Right ventricle myocardium superior (tissue), 1 donor: ENCODE measurements at regions not wholly inside any gene's neighbourhood (a gene's known extent, or its start where the extent isn't known, plus 50 kb on each side); places are given as distances from the start of the nearest gene placed in this dataset.
A peak's percentile ranks its signal among the peaks of the same experiment; 100 is the strongest.

Experiments
- ATAC-seq: fragments of 200-7000 bp; cut with Tn5 transposase; one replicate; pipeline ENCODE4 v1.9.1; 2020; ENCODE audit warnings: mild to moderate bottlenecking; ENCODE audit not compliant: poor library complexity
- DNase-seq: peaks from one replicate; pipeline ENCODE4 v3.0.0-alpha.2; 2020
- intact Hi-C: fragments of 100-400 bp; cut with DNase I; formaldehyde crosslinking; loops from one replicate; pipeline ENCODE4 v1.11.2; 2022
- donor health status: DM: no; HTN: yes; CAD: no; lungs with severe emphysema.

DNA sequence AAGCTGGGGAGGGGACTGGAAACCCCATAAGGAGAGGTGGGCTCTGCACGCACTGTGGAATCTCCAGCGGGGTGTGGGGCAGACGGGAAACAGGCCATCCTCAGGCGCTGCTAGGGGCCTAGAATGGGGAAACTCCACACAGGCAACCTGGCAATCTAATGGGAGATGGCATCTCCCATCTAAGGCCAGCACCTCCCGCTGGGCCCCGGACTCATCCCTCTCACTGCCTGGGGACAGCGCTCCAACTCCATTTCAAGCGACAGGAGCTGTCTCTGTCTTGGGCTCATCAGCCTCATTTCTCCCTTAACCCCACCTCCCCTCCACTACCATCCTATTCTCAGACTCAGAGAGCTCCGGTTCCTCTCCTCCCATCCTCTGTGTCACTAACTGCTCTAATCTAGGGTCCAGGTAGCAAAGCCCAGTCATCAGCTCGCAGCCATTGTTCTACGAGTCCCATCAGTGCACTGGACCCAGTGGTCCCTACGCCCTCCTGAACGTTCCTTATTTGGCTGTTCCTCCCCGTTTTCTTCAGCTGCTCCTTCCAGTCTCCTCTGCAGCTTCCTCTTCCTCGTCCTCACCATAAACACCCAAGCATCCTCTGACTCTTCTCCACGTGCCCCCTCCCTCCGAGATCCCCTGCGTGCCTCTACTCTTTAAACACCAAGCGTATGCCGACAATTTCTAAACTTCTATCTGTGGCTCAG, 93.4 kb upstream of the CASZ1 start:
- ATAC-seq (no peak), DNase-seq (peak; percentile 17)
- intact Hi-C loops, result no loop called here

GRCh38 chr1:10890491-10891071, 94.1 kb upstream of the CASZ1 start:
- DNase-seq, result peak; percentile 24

GRCh38 chr1:10891091-10891490, 94.6 kb upstream of the CASZ1 start:
- ATAC-seq (no peak), DNase-seq (no peak)
- intact Hi-C loops, result no loop called here

More at GRCh38 chr1:10890491-10891071, 94.1 kb upstream of the CASZ1 start:
- no peak for ATAC-seq
- intact Hi-C loops, result no loop called here

- intact Hi-C loops, result no loop called here
Observed at GRCh38 chr1:10892138-10893065, 96.0 kb upstream of the CASZ1 start.

DNA sequence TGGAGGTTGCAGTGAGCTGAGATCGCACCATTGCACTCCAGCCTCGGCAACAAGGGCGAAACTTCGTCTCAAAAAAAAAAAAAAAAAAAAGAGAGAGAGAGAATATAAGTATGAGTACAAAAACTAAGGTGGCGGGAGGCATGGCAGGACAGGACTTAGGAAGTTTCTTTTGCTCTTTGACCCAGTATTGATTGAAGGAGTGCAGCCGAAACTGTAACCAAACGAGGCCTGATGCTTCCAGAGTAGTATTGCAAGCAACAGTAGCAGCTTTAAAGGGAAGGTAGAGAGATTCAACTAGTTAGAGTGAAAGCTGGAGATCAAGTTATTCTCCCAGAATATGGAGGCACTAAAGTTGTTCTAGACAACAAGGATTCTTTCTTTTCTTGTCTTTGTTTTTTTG, 99.2 kb upstream of the CASZ1 start:
- intact Hi-C loops, result no loop called here
- no peak for ATAC-seq
- DNase-seq, result no peak

More at GRCh38 chr1:10892138-10893065, 96.0 kb upstream of the CASZ1 start:
- no peak for ATAC-seq
- DNase-seq, result peak; percentile 9

GRCh38 chr1:10896673-10897072, 100.2 kb upstream of the CASZ1 start:
- intact Hi-C loops, result no loop called here
- ATAC-seq (no peak), DNase-seq (peak; percentile 10)

DNA sequence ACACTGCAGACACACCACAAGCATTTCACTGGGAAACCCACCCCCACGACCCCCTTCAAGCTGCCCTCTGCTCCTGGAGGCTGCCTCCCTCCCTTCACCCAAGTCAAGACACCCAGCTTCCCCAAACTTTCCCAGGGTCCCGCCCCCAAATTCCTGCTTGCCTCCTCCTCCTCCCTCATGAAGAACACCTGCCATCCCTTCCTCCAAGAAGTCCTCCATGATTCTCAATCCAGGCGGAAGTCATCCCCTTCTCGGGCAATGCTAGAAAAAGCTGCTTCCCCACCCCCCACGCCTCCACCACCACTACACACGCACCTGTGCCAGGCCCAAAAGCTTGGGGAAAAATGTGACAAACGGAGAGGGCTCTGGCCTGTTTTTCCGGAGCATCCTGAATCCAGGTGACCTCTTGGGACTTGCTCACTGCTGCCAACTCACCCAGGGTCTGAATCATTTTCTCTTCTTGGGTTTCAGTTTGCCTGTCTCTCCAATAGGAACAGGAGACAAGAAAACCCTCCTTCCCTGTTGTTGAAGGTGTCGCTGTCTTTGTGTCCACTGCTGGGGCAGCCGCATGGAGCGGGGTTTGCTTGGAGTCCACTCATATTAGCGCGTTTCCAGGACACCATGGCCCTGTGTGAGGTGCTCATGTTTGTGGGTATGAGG, 101.0 kb upstream of the CASZ1 start:
- ATAC-seq (no peak), DNase-seq (peak; percentile 33)

DNA sequence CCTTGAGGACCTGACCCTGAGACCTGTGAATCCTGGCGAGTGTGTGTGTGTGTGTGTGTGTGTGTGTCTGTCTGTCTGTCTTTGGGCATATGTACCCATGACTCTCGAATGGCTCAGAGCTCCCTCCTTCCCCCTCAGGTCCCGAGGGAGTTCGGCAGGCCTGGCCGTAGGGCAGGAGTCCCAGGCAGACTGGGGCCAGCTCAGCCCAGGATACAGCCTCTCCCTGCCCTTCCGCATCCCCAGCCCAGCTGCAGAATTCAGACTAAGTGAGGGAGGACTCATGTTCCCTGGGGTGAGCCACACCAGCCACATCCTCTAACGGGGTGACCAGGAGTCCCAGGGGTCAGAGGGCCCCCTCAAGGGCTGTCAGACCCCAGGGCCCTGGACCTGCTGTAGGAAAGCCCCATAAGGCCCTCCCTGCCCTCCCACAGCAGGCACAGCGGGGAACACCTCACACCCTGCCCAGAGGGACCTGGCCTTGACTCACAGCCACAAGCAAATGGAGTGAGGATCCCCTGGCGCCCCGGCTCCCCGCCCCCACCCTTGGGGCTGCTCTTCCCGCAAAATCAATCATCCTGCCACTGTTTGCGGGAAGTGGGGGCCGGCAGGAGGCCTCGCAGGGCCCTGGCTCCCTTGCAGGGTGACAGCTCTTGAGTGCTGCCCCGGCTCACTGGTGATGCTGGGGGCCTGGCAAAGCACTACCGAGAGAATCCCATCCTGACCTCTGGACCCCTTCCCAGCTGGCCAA, 101.7 kb upstream of the CASZ1 start:
- intact Hi-C loops, result no loop called here
- peak; percentile 26 for DNase-seq
- no peak for ATAC-seq

More for the DNA sequence above, 101.0 kb upstream of the CASZ1 start:
- intact Hi-C loops, result no loop called here

GRCh38 chr1:10898921-10899320, 102.5 kb upstream of the CASZ1 start:
- intact Hi-C loops, result no loop called here
- ATAC-seq, result no peak
- DNase-seq, result peak; percentile 29

- intact Hi-C loops, result no loop called here
- no peak for ATAC-seq
- DNase-seq, result peak; percentile 15
Observed at GRCh38 chr1:10899490-10900250, 103.2 kb upstream of the CASZ1 start.

DNA sequence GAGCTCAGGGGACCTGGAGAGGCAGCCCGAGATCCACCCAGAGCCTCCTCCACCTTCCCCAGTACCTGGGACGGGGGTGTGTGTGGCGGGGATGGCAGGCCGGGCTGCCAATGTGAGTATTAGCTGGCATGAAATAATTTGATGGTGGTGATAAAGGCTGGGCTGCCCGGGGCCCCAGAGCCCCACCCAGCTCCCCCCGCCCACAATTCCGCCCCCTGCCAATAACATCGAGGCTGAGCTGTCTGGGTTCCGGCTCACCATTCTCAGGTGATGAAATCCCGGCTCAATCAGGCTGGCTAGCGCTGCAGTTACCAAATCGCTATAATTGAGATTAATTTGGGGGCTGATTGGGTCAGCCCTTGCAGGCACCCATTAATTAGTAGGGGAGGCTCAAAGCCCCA, 103.8 kb upstream of the CASZ1 start:
- intact Hi-C loops, result no loop called here
- ATAC-seq (no peak), DNase-seq (peak; percentile 12)

DNA sequence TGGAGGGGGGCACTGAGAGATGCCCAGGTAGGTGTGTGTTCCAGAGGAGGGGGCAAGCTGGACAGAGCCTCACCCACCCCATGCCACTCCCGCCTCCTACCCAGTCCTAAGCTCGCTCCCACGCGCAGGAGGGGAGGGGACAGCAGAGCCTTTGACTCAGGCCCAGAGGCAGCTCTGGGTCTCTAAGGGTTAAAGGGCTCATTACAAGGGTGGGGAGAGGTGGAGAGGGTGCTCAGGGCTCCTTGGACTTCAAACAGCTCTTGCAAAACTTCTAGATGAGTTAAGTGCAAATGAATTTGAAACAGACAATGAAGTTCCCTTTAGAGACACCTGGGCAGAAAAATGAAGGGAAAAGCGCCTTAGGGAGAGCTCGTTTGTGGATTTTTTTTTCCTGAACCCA, 104.2 kb upstream of the CASZ1 start:
- intact Hi-C loops, result no loop called here
- ATAC-seq (no peak), DNase-seq (peak; percentile 24)

DNA sequence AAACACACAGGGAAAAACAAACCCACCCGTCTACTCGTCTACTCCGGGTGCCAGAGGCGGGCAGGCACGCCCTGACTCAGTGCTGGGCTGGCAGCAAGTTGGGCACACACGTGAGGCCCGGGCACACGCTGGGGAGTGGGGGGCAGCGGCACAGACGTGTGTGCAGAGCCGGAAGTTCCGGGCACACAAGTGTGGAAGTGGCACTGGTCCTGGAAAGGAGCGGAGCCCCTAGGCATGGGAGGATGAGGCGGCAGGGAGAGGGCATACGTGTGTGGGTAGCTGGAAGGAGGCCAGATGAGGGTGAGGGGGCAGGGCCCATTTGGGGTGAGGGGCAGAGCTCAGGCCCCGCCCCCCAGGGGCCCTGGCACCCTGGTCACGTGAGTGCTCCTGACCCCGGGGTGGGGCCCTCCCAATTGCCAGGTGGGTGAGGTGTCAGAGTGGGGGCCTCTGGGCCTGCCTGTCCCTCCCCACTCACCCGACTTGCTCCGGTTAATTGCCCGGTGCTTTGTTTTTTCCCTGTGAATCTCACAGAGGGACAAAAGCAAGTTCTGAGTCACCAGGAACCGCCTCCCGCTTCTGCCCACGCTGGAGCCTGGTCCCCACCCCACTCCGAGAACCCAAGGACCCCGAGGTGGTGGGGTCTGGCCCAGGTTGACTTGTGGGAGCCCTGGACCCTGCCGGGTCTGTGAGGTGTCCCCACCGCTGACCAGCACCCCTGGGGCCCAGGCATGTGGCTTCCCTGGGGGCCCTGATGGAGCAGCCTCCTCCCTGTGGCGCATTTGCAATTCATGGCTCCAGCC, 104.8 kb upstream of the CASZ1 start:
- no peak for ATAC-seq
- intact Hi-C loops, result no loop called here
- peak; percentile 20 for DNase-seq

DNA sequence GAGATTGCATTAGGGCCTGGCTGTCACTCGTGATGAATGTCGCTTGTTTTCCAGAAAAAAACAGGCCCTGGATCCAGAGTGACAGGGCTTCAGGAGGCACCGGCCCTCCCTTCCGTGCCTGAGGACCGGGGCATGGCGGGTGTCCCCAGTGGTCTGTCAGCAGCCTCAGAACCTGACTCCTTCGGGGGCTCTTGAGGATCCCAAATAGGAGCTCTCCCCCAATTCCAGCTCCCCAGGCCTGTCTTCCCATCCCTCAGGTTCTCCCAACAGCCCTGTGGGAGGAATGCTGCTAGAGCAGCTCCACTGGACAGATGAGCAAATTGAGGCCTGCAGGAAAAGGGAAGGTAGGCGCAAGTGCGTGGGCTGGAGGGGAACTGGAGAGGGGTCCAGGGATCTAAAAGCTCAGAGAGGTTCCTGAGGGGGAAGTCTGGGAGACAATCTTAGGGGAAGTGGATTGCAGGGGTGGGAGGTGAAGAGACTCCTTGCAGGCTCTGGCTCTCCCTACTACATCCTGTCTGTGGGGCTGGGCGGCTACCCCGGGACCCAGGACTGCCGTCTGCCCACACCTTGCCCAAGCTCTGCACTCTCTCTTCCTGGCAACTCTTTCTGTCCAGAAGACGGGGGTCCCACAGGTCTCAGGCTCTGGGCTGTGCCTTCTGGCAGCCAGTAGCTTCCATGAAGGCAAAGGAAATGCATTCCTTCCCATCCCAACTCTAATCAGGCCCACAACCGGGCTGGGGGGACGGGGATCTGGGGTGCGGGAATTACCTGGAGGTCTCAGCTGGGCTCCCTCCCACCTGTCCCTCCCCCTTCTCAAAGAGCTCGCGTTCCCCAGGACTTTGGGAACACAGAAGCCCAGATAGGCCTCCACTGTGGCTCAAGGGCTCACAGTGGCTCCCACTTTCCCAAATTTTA, 105.7 kb upstream of the CASZ1 start:
- no peak for ATAC-seq
- DNase-seq, result peak; percentile 32
- intact Hi-C loops, result no loop called here

DNA sequence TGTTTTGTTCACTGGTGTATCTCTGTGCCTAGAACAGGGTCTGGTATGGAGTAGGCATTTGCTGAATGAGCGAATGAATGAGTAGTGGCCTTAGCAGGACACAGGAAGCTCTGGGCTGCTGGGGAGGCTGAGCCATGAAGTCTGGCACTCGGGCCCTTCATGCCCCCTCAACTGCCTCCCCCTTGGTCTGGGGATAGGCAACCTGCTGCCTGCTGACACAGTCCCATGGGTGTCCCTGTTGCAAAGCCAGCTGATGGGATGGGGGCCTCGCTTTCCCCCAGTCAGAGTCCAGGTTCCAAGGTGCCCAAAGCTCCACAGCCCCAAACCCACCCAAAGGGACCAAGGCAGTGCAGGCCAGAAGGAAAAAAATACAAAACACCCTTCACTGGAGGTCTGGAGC, 107.0 kb upstream of the CASZ1 start:
- intact Hi-C loops, result no loop called here
- DNase-seq, result peak; percentile 20
- ATAC-seq, result no peak

- no peak for ATAC-seq
- peak; percentile 33 for DNase-seq
- intact Hi-C loops, result no loop called here
Observed at GRCh38 chr1:10903821-10904220, 107.4 kb upstream of the CASZ1 start.
